ENCODE measurements at regions not wholly inside any gene's neighbourhood (a gene's known extent, or its start where the extent isn't known, plus 50 kb on each side); places are given as distances from the start of the nearest gene placed in this dataset.

GRCh38 chr12:75717902-75718301 is 206.5 kb upstream of the KRR1 start:
- no peak for TF ChIP-seq GABPA (tag; conservative IDR thresholded peaks at IDR 0.05; ENCODE audit: low read depth)
- no peak for TF ChIP-seq CTCF (IDR thresholded peaks at IDR 0.05 in 2 of 3, conservative IDR thresholded peaks at IDR 0.05 in 1 of 3; ENCODE audit: insufficient read depth in 2 of 3, low read depth in 1 of 3, low read length in 3 of 3)
- no peak for TF ChIP-seq GATA2 (CRISPR knock-in tag; IDR thresholded peaks at IDR 0.05)
- no peak for TF ChIP-seq ELF4 (CRISPR knock-in tag; IDR thresholded peaks at IDR 0.05)
- no peak for TF ChIP-seq ELK1 (CRISPR knock-in tag; IDR thresholded peaks at IDR 0.05)
- no peak for TF ChIP-seq JUND (IDR thresholded peaks at IDR 0.05; ENCODE audit: borderline replicate concordance, low read depth, low read length)
- no peak for TF ChIP-seq JUND (tag; IDR thresholded peaks at IDR 0.05; ENCODE audit: borderline replicate concordance, low read depth, low read length)
- no peak for TF ChIP-seq ZFP36 (IDR thresholded peaks at IDR 0.05; ENCODE audit: low read depth, low read length, partially characterized antibody)
- TF ChIP-seq USF1 (CRISPR knock-in tag; IDR thresholded peaks at IDR 0.05), result no peak
